GM19372 (cell line): ENCODE measurements at regions not wholly inside any gene's neighbourhood (a gene's known extent, or its start where the extent isn't known, plus 50 kb on each side); places are given as distances from the start of the nearest gene placed in this dataset.
"Not testable (repeated sequence)": the region's sequence is repeated elsewhere in the genome, so short reads cannot be mapped to it uniquely, and the experiment has no call there.

Experiments used
- ATAC-seq: cut with Tn5 transposase; IDR thresholded peaks from one replicate; pipeline ENCODE4 v1.9.1; 2021; ENCODE audit warnings: mild to moderate bottlenecking, low read depth, moderate library complexity; ENCODE audit not compliant: unreplicated experiment

DNA sequence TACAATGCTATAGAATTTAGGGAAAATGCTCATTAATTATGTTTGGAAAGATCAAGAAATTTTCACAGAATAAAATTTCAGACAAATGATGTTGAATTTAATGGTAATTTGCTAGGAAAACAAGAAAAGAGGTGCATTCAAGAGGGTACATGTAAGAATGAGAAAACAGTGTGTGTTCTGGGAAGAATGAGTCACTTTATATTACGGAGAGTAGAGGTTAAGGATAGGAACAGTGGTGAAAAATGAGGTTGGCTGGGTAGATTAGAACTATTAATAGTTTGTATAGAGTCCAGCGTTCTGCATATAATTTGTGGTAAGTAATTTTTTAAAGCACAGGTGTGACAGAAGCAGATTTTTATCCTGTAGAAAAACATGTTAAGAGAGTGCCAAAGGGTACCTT lies 336.7 kb upstream of the MBL2 start:
- no peak for ATAC-seq

DNA sequence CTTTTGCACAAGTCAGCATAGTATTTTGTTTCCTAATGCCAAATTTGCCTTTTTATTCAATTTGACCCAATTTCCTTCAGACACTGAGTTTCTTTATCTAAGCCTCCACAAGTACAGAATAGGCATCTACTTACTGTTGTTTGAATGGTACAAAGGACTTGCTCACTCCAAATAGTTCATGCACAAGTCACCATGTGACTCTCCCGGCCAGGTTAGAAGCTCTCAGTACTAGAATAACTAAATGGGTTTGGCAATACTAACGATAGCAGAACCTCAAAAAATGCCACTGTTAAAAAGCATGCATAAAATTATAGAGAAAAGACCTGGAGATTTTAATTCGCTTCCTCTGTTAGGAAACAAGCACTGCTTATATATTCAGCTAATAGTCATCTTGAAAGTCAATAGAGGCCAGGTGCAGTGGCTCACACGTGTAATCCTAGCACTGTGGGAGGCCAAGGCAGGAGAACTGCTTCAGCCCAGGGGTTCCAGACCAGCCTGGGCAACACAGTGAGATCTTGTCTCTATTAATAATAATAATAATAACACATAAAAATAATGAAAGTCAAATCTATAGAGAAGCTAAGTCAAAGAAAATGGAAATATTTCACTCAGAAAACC lies 335.8 kb upstream of the MBL2 start:
- no peak for ATAC-seq

DNA sequence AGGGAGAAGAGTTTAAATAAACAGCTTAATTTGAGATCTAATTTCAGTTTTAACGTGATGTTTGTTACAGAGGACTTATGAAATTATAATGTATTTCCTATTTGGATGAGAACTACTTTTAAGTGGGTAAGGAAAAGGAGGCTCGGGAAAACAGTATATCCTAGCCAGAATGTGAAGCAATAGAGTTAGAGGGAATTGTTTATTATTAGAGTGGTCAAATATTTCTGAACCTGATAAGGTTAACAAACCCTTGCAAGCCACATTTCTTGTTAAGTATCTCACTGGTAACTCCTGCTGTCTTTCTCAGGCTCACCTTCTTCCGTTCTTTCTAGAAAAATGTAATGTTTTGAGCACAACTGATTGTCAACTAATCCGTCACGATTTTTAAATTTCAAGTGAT lies 335.1 kb upstream of the MBL2 start:
- no peak for ATAC-seq

DNA sequence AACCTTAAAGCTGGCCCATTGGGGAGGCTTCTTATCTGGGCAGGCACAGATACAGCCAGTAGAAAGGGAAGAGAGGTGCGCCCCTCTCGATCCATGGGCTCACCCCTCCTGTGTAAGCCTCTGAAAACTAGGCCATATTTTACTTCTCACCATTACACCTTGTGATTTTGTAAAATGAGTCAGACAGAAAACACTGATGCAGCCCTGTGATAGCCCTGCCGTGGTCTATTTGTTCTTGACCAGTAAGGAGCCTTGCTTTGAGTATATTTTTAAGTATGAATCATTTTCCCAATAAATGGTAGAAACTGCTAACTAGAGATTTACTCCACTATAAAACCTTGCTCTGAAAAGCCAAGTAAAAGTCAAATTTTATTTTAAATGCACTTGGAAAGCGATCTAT lies 329.8 kb upstream of the MBL2 start:
- ATAC-seq, result no peak

DNA sequence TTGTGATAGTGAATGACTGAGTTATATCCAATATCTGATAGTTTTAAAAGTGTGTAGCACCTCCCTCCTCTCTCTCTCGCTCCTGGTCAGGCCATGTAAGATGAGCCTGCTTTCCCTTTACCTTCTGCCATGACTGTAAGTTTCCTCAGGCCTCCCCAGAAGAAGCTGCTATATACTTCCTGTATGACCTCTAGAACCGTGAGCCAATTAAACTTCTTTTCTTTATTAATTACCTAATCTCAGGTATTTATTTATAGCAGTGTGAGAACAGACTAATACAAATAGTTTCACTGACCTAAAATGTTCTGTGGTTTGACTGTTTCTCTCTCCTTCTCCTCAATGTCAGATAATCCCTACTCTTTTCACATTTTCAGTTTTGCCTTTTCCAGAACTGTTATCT lies 321.3 kb upstream of the MBL2 start:
- no peak for ATAC-seq

DNA sequence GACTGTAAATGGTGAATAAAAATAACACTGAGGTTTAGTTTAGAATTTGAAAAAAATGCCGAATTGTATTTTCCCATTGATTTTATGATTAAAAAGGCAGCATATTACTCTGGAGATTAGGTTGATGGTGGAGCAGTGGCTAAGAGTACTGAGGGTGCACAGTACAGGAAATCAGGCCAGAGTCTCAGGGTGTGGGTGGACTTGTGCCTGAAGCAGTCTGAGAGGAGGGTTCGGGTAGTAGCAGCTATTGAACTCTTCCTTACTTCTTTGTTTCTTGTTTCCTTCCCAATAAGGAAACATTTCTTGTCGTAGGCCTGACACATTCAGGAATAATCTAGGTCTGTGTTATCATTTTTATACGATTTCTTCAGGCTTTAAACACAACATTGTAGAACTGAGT lies 319.0 kb upstream of the MBL2 start:
- no peak for ATAC-seq

DNA sequence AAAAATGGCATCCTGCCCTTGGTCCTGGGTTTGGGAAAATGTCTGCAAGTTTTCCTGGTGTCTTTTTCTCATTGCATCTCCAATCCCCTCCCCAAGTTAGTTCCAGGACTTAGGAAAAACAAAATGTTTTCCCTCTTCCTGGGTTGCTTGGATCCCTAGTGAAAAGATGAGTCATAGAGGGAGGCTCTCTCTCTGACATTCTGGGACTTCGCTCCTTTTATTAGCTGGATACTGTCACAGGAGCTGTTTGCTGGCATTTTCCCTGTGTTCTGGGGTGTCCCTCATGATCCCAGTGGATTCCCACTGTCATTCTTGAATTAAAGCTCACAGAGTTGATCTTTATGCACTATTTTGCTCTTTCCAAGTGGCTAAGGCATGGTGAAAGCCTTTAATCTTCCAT lies 316.4 kb upstream of the MBL2 start:
- no peak for ATAC-seq

DNA sequence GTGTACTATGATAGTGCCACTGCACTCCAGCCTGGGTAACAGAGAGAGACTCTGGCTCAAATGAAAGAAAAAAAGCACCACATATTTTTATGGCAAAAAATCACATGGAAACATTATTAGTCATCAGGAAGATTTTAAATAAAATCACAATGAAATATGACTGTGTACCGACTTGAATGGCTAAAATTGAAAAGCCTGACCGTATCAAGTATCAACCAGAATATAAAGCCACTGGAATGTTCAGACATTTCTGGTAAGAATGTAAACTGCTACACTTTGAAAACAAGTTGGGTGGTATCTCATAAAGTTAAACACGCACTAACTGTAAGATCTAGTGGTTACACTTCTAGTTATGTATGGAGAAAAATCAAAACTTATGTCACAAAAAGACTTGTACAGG lies 306.7 kb upstream of the MBL2 start:
- no peak for ATAC-seq

DNA sequence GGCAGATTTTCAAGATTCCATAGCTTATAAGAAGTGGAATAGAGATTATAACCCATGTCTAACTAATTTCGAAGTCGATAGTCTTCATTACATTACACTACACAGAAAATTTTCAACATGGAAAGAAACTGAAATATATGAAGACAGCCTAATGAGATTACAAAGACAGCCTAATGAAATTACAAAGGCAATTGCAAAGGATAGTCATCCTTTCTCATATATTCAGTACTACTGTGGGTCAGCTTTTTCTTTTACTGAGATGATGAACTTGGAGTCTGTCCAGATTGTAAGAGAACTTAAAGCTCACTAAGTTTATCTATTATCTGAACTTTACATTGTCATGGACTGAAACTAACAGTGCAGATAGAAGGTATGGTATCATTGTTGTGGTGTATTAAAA lies 304.4 kb upstream of the MBL2 start:
- no peak for ATAC-seq

DNA sequence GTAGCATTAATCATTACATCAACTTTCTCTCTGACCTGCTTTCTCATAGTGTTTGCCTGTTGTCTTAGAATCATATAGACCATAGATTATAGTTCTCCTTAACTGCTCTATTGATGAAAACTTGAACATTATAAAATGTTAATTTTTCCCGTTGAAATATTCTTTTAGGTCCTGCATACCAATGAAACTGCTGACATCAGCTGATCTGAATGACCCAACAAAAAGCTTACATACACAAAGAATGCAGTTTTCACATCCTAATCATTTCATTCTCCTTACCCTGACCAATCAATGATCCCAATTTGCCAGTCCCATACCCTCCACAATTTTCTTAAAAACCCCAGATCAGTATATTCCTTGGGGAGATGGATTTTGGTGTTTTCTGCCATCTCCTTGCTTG lies 302.9 kb upstream of the MBL2 start:
- no peak for ATAC-seq

DNA sequence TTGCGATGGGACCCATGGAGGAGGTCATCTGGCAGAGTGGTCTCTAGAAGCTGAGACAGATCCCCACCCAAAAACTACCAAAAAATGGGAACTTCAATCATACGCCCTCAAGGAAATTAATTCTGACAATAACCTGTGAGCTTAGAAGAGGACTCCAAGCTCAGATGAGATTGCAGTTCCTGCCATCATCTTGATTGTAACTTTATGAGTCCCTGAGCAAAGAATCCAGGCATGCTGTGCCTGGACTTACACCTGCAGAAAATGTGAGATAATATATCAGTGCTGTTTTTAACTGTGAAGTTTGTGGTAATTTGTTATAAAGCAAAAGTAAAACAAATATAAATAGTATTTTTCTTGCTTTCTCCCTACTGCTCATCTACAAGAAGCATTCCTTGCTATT lies 299.6 kb upstream of the MBL2 start:
- no peak for ATAC-seq

DNA sequence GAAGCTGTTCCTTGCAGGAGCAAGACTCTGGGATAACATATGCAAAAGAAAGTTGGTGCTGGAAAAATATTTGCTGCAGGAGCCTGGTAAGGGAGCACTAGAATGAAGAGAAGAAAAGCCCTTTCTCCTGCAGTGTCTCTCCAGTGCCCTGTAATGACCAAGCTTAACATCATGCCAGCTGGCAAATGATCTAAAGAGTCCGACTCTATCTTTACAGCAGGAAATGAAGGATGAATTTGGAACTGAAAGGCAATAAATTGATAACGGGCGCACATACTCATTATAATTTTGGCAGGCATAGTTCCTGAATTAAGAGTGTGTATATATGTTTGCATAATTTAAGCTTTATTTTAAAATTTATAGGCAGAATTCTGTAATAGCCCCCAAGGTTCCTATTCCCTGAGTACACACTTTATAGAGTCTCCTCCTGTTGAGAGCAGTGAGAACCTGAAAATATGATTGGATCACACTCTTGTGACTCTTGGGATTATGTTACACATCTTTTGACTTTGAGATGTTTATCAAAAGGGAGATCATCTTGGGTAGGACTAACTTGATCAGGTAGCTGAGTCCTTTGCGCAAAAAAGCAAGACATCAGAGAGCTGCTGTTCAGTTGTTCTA lies 299.0 kb upstream of the MBL2 start:
- ATAC-seq, result no peak

DNA sequence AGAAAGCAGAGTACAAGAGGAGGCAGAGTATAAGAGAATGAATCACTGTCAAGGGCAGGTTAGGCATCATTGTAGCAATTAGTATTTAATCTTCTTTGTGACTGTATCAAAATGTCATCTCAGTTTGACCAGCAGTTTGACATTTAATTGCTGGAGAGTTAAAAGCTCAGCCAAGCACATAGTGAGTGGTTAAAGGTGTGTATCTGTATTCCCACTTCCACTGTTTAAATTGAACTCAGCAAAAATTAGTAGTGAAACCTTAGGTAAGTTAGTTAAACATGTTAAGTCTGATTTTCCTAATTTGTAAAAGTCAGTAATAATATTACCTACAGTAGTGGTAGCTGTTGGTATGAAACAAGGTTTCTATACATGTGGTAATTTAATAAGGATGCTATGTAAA lies 296.4 kb upstream of the MBL2 start:
- no peak for ATAC-seq

DNA sequence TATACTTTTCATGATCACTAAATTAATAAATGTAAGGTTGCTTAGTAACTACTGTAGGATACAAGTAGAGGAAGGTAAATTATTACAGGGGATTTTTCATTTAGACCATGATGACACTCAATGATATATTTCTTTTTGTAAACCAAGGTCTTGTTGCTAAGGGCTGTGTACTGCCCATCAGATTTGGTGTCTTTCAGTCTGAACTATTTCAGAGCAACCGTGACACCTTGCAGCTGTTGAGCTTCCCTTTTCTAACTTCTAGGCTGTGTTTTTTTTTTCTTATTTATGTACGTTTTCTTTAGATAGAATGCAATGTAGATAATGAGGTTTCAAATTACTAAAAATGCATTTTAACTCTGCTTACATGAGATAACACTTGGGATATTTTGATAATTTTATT lies 292.0 kb upstream of the MBL2 start:
- ATAC-seq, result no peak

DNA sequence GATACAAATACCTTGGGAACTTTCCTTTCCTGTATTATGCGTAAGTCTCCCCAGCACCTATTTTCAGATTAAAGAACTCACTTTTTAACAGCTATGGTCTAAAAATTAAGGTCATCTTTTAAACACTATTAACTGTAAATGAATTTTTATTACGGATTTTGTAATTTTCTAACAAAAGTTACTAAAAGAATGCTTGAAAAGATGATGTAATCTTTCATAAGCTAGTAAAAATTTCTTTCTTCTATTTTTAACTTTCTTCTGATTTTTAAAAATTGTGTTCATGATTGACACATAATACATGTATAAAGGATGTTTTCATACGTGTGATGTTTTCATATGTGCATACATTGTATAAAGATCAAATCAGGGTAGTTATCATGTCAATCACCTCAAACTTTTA lies 291.2 kb upstream of the MBL2 start:
- ATAC-seq, result no peak

DNA sequence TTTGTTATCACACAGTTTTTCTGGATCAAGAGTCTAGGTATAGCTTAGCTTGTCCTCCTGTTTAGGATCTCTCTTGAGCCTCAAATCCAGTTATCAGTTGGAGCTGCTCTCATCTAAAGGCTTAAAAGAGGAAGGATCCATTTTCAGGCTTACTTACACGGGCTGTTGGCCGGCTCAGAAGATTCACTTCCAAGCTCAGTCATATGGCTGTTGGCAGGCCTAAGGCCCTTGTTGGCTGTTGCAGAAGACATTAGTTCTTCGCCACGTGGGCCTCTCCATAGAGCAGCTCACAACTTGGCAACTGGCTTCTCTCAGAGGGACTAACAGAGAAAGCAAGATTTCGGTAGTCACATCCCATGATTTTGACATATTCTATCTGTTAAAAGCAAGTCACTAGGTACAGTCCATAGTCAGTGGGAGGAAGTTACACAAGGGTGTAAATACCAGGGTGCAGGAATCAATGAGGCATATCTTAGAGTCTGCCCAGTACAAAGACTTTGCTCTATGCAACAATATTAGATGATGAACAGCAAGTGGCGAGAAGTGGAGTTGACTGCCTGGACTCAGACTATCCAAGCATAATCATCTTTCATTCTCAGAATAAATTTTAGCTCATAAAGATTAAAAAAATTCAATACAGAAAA lies 280.1 kb upstream of the MBL2 start:
- no peak for ATAC-seq

DNA sequence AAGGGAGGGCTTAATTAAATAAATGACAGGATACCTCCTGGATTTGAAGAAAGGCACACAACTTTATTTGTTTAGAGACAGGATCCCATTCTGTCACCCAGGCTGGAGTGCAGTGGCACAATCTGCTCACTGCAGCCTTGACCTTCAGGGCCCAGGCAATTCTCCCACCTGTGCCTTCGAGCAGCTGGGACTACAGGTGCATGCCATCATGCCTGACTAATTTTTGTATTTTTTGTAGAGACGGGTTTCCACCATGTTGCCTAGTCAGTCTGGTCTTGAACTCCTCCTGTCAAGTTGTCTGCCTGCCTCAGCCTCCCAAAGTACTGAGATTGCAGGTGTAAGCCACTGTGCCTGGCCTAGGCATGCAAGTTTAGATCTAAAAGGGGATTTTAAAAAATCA lies 272.7 kb upstream of the MBL2 start:
- no peak for ATAC-seq

DNA sequence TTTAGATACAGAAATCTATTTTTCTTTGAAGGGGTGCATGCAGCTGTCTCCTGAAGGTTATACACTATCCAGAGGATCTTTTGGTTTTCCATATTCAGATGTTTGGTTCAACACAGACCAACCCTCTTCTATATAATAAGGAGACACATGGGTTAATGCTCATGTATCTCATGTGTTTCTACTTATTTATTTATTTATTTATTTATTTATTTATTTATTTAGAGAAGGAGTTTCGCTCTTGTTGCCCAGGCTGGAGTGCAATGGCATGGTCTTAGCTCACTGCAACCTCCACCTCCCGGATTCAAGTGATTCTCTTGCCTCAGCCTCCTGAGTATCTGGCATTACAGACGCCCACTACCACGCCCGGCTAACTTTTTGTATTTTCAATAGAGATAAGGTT lies 263.2 kb upstream of the MBL2 start:
- not testable (repeated sequence) for ATAC-seq

DNA sequence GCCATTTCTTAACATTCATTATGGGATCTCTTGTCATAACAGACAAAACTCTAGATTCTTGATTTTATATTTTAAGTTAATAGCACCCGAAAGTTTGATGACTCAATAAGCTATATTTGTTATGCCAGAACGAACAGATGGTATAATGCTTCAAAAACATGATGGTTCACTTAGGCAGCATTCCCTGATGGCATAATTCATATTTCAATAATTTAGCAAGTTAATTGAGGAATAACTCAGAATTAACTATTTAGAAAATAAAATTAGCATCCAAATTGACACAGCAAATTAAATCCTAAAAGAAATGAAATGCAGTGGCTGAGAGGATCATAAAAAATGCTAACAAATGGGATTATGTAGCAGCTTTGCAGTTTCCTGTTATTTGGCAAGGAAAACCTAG lies 260.8 kb upstream of the MBL2 start:
- no peak for ATAC-seq

DNA sequence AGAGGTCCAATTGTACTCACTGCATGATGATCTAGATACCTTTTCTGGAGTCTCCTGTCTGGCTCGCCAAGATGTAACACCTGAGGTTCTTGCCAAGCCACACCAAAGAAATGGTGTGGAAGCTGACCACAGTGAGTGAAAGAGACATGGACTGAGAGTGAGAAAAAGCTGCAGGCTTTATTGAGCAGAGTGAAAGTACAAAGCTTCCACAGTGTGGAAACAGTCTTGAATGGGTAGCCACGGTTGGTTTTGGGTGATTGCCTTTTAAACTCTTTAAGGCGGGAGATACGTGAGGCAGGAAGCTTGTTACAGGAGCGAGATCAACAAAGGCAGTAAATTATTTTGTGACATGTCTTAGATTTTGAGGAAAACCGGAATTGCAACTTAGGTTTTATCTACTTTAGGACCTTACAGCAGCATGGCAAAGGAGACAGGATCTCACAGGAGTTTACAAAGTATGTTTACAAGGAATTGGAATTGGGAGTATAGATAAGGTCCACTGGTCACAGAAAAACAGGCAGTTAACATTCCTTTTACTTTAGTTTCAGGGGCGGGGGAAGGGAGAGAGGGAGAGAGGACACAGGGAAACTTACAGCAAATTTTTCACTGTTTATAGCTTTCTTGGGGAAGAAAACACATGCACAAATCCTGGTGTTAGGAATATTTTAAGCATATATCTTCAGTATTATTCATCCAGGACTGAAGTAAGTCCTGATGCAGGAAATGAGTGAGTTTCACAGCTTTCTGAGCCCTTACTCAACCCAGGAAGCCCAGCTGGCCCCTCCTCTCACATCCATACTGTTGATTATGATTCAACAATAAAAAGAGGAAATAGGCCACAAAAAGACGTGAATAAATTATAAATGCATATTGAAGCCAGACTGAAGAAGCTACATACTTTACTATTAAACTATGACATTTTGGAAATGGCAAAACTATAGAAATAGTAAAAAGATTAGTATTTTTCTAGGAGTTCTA lies 257.6 kb upstream of the MBL2 start:
- peak; percentile 49 for ATAC-seq

DNA sequence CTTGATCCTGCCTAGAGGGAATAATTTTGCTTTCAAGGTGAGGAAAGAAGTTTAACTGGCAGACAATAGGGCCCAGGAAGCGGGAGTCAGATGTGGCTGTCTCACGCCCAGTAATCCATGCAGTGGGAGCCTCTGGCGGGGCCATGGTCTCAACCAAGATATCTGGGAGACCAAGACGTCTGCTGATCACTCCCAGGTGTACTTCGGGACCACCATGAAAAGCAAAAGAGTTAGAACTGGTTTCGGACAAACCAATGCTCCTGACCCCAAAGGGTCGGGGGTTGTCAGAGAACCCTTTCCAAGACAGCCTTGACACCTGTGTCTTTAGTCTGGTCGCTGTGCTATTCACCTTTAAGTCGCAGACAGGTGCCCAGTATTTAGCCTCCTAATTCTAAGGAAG lies 256.9 kb upstream of the MBL2 start:
- ATAC-seq, result no peak
